ENCODE measurements at regions not wholly inside any gene's neighbourhood (a gene's known extent, or its start where the extent isn't known, plus 50 kb on each side); places are given as distances from the start of the nearest gene placed in this dataset.

DNA sequence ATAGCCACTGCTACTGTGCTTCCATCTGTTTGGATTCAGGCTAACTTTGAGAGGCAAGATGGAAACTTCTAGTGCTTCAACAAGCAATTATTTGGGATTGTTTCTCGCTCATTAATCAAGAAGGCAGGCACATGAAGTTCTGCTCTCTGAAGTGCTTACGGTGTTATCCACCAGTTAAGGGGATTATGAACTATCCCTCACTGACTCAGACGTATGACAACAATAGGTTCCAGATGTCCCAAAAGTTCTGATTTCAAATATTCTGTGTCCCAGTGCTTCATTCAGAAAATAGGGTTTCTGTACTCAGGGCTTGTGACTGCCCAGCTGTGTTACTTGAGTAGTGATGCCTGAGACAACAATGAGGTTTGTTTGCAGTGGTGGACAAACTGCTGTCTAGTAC, 81.0 kb downstream of the HACD1 start:
- TF ChIP-seq, protein P1, sequence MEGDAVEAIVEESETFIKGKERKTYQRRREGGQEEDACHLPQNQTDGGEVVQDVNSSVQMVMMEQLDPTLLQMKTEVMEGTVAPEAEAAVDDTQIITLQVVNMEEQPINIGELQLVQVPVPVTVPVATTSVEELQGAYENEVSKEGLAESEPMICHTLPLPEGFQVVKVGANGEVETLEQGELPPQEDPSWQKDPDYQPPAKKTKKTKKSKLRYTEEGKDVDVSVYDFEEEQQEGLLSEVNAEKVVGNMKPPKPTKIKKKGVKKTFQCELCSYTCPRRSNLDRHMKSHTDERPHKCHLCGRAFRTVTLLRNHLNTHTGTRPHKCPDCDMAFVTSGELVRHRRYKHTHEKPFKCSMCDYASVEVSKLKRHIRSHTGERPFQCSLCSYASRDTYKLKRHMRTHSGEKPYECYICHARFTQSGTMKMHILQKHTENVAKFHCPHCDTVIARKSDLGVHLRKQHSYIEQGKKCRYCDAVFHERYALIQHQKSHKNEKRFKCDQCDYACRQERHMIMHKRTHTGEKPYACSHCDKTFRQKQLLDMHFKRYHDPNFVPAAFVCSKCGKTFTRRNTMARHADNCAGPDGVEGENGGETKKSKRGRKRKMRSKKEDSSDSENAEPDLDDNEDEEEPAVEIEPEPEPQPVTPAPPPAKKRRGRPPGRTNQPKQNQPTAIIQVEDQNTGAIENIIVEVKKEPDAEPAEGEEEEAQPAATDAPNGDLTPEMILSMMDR (IDR thresholded peaks at IDR 0.05): no peak
- no peak for TF ChIP-seq POLR2A (IDR thresholded peaks at IDR 0.05)
